ENCODE measurements at regions not wholly inside any gene's neighbourhood (a gene's known extent, or its start where the extent isn't known, plus 50 kb on each side); places are given as distances from the start of the nearest gene placed in this dataset.

- no peak for DNase-seq (ENCODE audit: low read depth)
- H3K4me3 ChIP-seq (ENCODE audit: low read depth, low read length), result no peak overlapping the region
- no peak for TF ChIP-seq CTCF (IDR thresholded peaks at IDR 0.05; ENCODE audit: insufficient read depth, low read depth, low read length)
Measured at GRCh38 chr11:8315954-8316353, 52.3 kb upstream of the LMO1 start.

GRCh38 chr11:8315463-8315862 lies 51.8 kb upstream of the LMO1 start:
- TF ChIP-seq CTCF (IDR thresholded peaks at IDR 0.05; ENCODE audit: insufficient read depth, low read depth, low read length), result no peak
- DNase-seq (ENCODE audit: low read depth), result no peak
- no peak overlapping the region for H3K4me3 ChIP-seq (ENCODE audit: low read depth, low read length)

GRCh38 chr11:8314916-8315315 lies 51.2 kb upstream of the LMO1 start:
- no peak for TF ChIP-seq CTCF (IDR thresholded peaks at IDR 0.05; ENCODE audit: insufficient read depth, low read depth, low read length)
- no peak for DNase-seq (ENCODE audit: low read depth)
- H3K4me3 ChIP-seq (ENCODE audit: low read depth, low read length), result no peak overlapping the region

GRCh38 chr11:8313504-8314090 lies 49.9 kb upstream of the LMO1 start:
- H3K4me3 ChIP-seq (ENCODE audit: low read depth, low read length), result no peak overlapping the region
- no peak for DNase-seq (ENCODE audit: low read depth)
- TF ChIP-seq CTCF (IDR thresholded peaks at IDR 0.05; ENCODE audit: insufficient read depth, low read depth, low read length), result no peak

All from fibroblast of villous mesenchyme (primary cell).